GM12878 (cell line): ENCODE measurements at regions not wholly inside any gene's neighbourhood (a gene's known extent, or its start where the extent isn't known, plus 50 kb on each side); places are given as distances from the start of the nearest gene placed in this dataset.

ENCODE experiments used
- ATAC-seq: fragments of 200-7000 bp; cut with Tn5 transposase; 3 replicates; pipeline ENCODE4 v1.9.1; 2020; ENCODE audit warnings: mild to moderate bottlenecking, moderate library complexity
- BruUV-seq: library from RNA; stranded (reverse); fragments of 400-500 nt; replicated peaks from 2 replicates; lab custom pipeline; 2021; lab: Mats Ljungman, UMichigan
- CTCF ChIA-PET: fragments of 300-600 bp; sonication (Branson Sonifier 250); formaldehyde crosslinking; extraction: SDS; loops from one replicate; lab custom pipeline; 2021; ENCODE audit warnings: inconsistent platforms; lab: Yijun Ruan, JAX
- POLR2A ChIA-PET: fragments of 350-600 bp; formaldehyde crosslinking; extraction: SDS; loops from one replicate; lab custom pipeline; 2021; ENCODE audit warnings: inconsistent platforms; lab: Charles Lee
- RAD21 ChIA-PET: fragments of 300-600 bp; sonication (Branson Sonifier 250); formaldehyde crosslinking; loops from one replicate; lab custom pipeline; 2023; ENCODE audit warnings: antibody characterized with exemption; ENCODE audit not compliant: unreplicated experiment; lab: Charles Lee
- SMC1A ChIA-PET: fragments of 300-600 bp; sonication (Branson Sonifier 250); formaldehyde crosslinking; loops from one replicate; lab custom pipeline; 2023; ENCODE audit not compliant: unreplicated experiment, uncharacterized antibody; lab: Charles Lee
- DNase-seq: peaks from one replicate; pipeline ENCODE4 v3.0.0-alpha.2; 2011; ENCODE audit warnings: low read depth, low spot score
- FAIRE-seq: peaks from 3 replicates; lab custom pipeline; 2011; peaks lifted over from hg19 to GRCh38; lab: Jason Lieb, UNC
- H2AFZ ChIP-seq: 2 replicates; pipeline ENCODE4 v1.6.0; 2011; ENCODE audit warnings: low read depth, low read length, control low read depth; ENCODE audit not compliant: control insufficient read depth
- H3K27ac ChIP-seq: 2 replicates; pipeline ENCODE4 v1.5.1; 2011; ENCODE audit warnings: control low read depth; ENCODE audit not compliant: control insufficient read depth, insufficient read depth
- H3K27me3 ChIP-seq, 2 experiments: replicated peaks in 1 of 2; 2 replicates each; pipeline versions ENCODE4 v1.6.0 to v1.6.1; 2011; ENCODE audit warnings: low read length in 1 of 2; ENCODE audit not compliant: control insufficient read depth in 2 of 2, insufficient read depth in 2 of 2
- H3K36me3 ChIP-seq, 2 experiments: 2 replicates each; pipeline ENCODE4 v1.5.1; 2011; ENCODE audit warnings: low read length in 1 of 2; ENCODE audit not compliant: control insufficient read depth in 2 of 2, insufficient read depth in 2 of 2
- H3K4me1 ChIP-seq: 2 replicates; pipeline ENCODE4 v1.6.1; 2011; ENCODE audit warnings: mild to moderate bottlenecking, low read length, moderate library complexity, mixed read lengths; ENCODE audit not compliant: control insufficient read depth, insufficient read depth
- H3K4me2 ChIP-seq: 2 replicates; pipeline ENCODE4 v1.6.0; 2011; ENCODE audit warnings: control low read depth; ENCODE audit not compliant: control insufficient read depth, insufficient read depth
- H3K4me3 ChIP-seq: fragments of 200-600 bp; sonication (generic); 2 replicates; pipeline ENCODE4 v1.5.1; 2016
- H3K79me2 ChIP-seq: 2 replicates; pipeline ENCODE4 v1.6.0; 2011; ENCODE audit warnings: low read length; ENCODE audit not compliant: control insufficient read depth, insufficient read depth
- H3K9ac ChIP-seq: 2 replicates; pipeline ENCODE4 v1.8.0; 2011; ENCODE audit warnings: low read length, control low read depth, mixed read lengths; ENCODE audit not compliant: control insufficient read depth, insufficient read depth
- H3K9me3 ChIP-seq: replicated peaks from 3 replicates; pipeline ENCODE4 v1.5.1; 2011; ENCODE audit warnings: mild to moderate bottlenecking, low read length; ENCODE audit not compliant: control insufficient read depth, insufficient read depth
- H4K20me1 ChIP-seq: 2 replicates; pipeline ENCODE4 v1.6.0; 2011; ENCODE audit not compliant: control insufficient read depth, insufficient read depth
- BACH1 ChIP-seq: fragments of 450-650 bp; IDR thresholded peaks from 2 replicates; pipeline ENCODE4 v1.6.1; 2017; ENCODE audit warnings: mild to moderate bottlenecking, borderline replicate concordance
- BCL11A ChIP-seq: IDR thresholded peaks from 2 replicates; pipeline ENCODE4 v1.6.1; 2011; ENCODE audit warnings: low read depth, low read length
- FOXK2 ChIP-seq: fragments of 450-650 bp; IDR thresholded peaks from 2 replicates; pipeline ENCODE4 v1.6.1; 2017; ENCODE audit warnings: mild to moderate bottlenecking, moderate library complexity
- IKZF2 ChIP-seq, 2 experiments: fragments of 450-650 bp; IDR thresholded peaks; 2 replicates each; pipeline ENCODE4 v1.6.1; 2017; ENCODE audit warnings: mild to moderate bottlenecking in 2 of 2, moderate library complexity in 2 of 2
- LARP7 ChIP-seq: fragments of 450-650 bp; IDR thresholded peaks from 2 replicates; pipeline ENCODE4 v1.6.1; 2017; ENCODE audit warnings: mild to moderate bottlenecking
- MYB ChIP-seq: fragments of 150-350 bp; IDR thresholded peaks from 2 replicates; pipeline ENCODE4 v1.6.1; 2014; ENCODE audit warnings: mild to moderate bottlenecking, low read depth, low read length, borderline replicate concordance
- SMC3 ChIP-seq: IDR thresholded peaks from 2 replicates; pipeline ENCODE4 v1.6.1; 2011; ENCODE audit warnings: low read length, improper control_type of control experiment, borderline replicate concordance
- SRF ChIP-seq, 2 experiments: IDR thresholded peaks; 2 replicates each; pipeline ENCODE4 v1.6.1; 2011; ENCODE audit warnings: low read depth in 2 of 2, low read length in 2 of 2, mild to moderate bottlenecking in 1 of 2, moderate library complexity in 1 of 2
- WRNIP1 ChIP-seq: IDR thresholded peaks from 2 replicates; pipeline ENCODE4 v1.6.1; 2011; ENCODE audit warnings: low read depth, low read length, improper control_type of control experiment, borderline replicate concordance
- WGBS: methylation state at CpG from one replicate; pipeline ENCODE4 v1.1.6; 2016; ENCODE audit warnings: low lambda C conversion rate; ENCODE audit not compliant: insufficient replicate concordance, insufficient coverage; ENCODE audit errors: missing lambda C conversion rate; 5-methylcytosine and 5-hydroxymethylcytosine counted together
- in situ Hi-C: fragments of 300-500 bp; cut with MboI; formaldehyde crosslinking; loops from 9 replicates; pipeline ENCODE4 v1.14.3; 2018; ENCODE audit warnings: mixed read lengths
- intact Hi-C: fragments of 100-400 bp; cut with micrococcal nuclease; formaldehyde crosslinking; loops from one replicate; pipeline ENCODE4 v1.14.2; 2022; ENCODE audit not compliant: unreplicated experiment
- TF ChIP-seq, protein P1 (sequence below): fragments of 450-650 bp; IDR thresholded peaks from 2 replicates; pipeline ENCODE4 v1.6.1; 2017; ENCODE audit warnings: mild to moderate bottlenecking, moderate library complexity

DNA sequence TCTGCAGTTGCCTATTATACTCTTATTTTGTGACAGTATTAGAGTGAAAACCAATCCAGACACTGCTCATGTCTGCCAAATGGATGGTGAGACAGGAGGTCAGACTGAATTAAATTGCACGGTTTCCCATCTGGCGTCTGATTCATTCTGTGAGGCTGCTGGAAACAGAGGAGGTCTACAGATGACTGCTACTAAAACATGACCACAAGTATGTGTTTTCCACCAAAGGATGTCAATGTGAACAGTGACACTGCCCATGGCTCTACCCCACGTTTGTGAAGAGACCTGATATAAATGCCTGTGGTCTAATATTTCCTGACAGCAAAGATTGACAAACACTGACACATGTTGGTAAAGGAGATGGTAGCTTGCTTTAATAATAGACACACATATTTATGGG is 104.3 kb upstream of the ST6GAL2 start:
- Histone ChIP-seq H3K4me3 (no peak overlapping the region), H3K9ac (no peak overlapping the region), H4K20me1 (no peaks in the 10 kb centered on the region), H3K36me3 (no peaks in the 10 kb centered on the region), H3K27ac (no peak overlapping the region), H3K79me2 (no peaks in the 10 kb centered on the region), H3K4me2 (no peak overlapping the region), H3K4me1 (no peaks in the 10 kb centered on the region), H3K9me3 (no peaks in the 10 kb centered on the region), H3K27me3 (no peaks in the 10 kb centered on the region), H2AFZ (no peak overlapping the region)
- no TSS peak for BruUV-seq
- DNase-seq (no peak), FAIRE-seq (no peak), ATAC-seq (no peak)
- ChIA-PET RAD21 (no interaction called here), SMC1A (no interaction called here), CTCF (no interaction called here), POLR2A (no interaction called here)
- in situ Hi-C loops (no loop called here), intact Hi-C loops (no loop called here)
- TF ChIP-seq SRF (IDR thresholded peaks at IDR 0.05; ENCODE audit: low read depth in 2 of 2, low read length in 2 of 2) (no peak), BACH1 (no peak), FOXK2 (no peak), IKZF2 (IDR thresholded peaks at IDR 0.05) (no peak), WRNIP1 (no peak), SMC3 (no peak), LARP7 (no peak), MYB (no peak), BCL11A (no peak)
- TF ChIP-seq, protein P1, sequence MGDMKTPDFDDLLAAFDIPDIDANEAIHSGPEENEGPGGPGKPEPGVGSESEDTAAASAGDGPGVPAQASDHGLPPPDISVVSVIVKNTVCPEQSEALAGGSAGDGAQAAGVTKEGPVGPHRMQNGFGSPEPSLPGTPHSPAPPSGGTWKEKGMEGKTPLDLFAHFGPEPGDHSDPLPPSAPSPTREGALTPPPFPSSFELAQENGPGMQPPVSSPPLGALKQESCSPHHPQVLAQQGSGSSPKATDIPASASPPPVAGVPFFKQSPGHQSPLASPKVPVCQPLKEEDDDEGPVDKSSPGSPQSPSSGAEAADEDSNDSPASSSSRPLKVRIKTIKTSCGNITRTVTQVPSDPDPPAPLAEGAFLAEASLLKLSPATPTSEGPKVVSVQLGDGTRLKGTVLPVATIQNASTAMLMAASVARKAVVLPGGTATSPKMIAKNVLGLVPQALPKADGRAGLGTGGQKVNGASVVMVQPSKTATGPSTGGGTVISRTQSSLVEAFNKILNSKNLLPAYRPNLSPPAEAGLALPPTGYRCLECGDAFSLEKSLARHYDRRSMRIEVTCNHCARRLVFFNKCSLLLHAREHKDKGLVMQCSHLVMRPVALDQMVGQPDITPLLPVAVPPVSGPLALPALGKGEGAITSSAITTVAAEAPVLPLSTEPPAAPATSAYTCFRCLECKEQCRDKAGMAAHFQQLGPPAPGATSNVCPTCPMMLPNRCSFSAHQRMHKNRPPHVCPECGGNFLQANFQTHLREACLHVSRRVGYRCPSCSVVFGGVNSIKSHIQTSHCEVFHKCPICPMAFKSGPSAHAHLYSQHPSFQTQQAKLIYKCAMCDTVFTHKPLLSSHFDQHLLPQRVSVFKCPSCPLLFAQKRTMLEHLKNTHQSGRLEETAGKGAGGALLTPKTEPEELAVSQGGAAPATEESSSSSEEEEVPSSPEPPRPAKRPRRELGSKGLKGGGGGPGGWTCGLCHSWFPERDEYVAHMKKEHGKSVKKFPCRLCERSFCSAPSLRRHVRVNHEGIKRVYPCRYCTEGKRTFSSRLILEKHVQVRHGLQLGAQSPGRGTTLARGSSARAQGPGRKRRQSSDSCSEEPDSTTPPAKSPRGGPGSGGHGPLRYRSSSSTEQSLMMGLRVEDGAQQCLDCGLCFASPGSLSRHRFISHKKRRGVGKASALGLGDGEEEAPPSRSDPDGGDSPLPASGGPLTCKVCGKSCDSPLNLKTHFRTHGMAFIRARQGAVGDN = no peak
- 25% methylated on average over 3 of the region's 3 CpGs for WGBS
